GM12892 (cell line): ENCODE measurements at regions not wholly inside any gene's neighbourhood (a gene's known extent, or its start where the extent isn't known, plus 50 kb on each side); places are given as distances from the start of the nearest gene placed in this dataset.

Experiments used
- POLR2A ChIP-seq: IDR thresholded peaks from 2 replicates; pipeline ENCODE4 v1.6.1; 2011; ENCODE audit warnings: low read depth, low read length, control low read depth
- TAF1 ChIP-seq: IDR thresholded peaks from 2 replicates; pipeline ENCODE4 v1.6.1; 2011; ENCODE audit warnings: low read depth, mild to moderate bottlenecking, control low read depth, low read length, borderline replicate concordance

- TF ChIP-seq POLR2A (no peak), TAF1 (no peak)
Observed at GRCh38 chr4:84381759-84382158, 117.3 kb downstream of the NKX6-1 start.
